ENCODE measurements at regions not wholly inside any gene's neighbourhood (a gene's known extent, or its start where the extent isn't known, plus 50 kb on each side); places are given as distances from the start of the nearest gene placed in this dataset.

DNA sequence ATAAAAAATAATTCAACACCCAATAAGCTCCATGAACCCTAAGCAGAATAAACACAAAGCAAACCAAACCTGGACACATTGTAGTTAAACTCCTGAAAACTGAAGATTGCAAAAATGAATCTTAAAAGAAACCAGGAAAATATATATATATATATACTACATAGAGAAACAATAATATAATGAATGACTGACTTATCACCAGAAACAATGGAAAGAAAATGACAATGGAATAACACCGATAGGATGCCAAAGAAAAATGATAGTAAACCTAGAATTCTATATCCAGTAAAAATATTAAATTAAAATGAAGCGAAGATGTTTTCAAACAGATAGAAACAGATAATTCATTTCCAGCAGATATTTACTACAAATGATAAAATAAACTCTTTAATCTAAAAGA, 346.9 kb downstream of the IRS1 start:
- Histone ChIP-seq H3K79me1 (ENCODE audit: insufficient read depth, low read depth, low read length, poor library complexity, severe bottlenecking) (no peaks in the 10 kb centered on the region), H3K27me3 (ENCODE audit: insufficient read depth, low read length) (no peaks in the 10 kb centered on the region), H3K56ac (ENCODE audit: insufficient read length, low read depth, low read length) (no peak overlapping the region), H3K23ac (ENCODE audit: insufficient read length, low read depth, low read length) (no peak overlapping the region), H3K9ac (ENCODE audit: extremely low read depth, insufficient read length, low read length) (no peak overlapping the region), H3K27ac (ENCODE audit: insufficient read length, low read depth, low read length) (no peak overlapping the region), H3K14ac (ENCODE audit: insufficient read depth, low read length) (no peak overlapping the region), H2AFZ (ENCODE audit: low read length) (no peak overlapping the region), H2BK120ac (ENCODE audit: low read depth, low read length, poor library complexity, severe bottlenecking) (no peak overlapping the region), H2BK15ac (ENCODE audit: low read depth, low read length) (no peak overlapping the region), H4K91ac (ENCODE audit: insufficient read length, low read depth, low read length) (no peak overlapping the region), H3K79me2 (ENCODE audit: insufficient read depth, low read length) (no peaks in the 10 kb centered on the region), H3K4ac (ENCODE audit: low read depth, low read length) (no peak overlapping the region), H4K5ac (ENCODE audit: insufficient read length, low read depth, low read length) (no peak overlapping the region), H2BK5ac (ENCODE audit: insufficient read length, low read length) (no peak overlapping the region), H3K4me1 (ENCODE audit: insufficient read depth, low read length) (no peaks in the 10 kb centered on the region), H2AK5ac (ENCODE audit: insufficient read length, low read length) (no peak overlapping the region), H3K23me2 (ENCODE audit: insufficient read length, low read depth, low read length, poor library complexity, severe bottlenecking) (no peaks in the 10 kb centered on the region), H4K8ac (replicated peaks; ENCODE audit: insufficient read length, low read depth, low read length) (no peak overlapping the region), H3K18ac (ENCODE audit: insufficient read length, low read depth, low read length) (no peak overlapping the region), H2BK20ac (ENCODE audit: low read depth, low read length, poor library complexity, severe bottlenecking) (no peak overlapping the region), H3K4me2 (ENCODE audit: insufficient read depth, insufficient read length, low read length) (no peak overlapping the region), H4K20me1 (ENCODE audit: control insufficient read depth, insufficient read depth, insufficient read length) (no peaks in the 10 kb centered on the region), H3K9me3 (ENCODE audit: control insufficient read depth, low read depth, low read length) (no peaks in the 10 kb centered on the region), H2BK12ac (ENCODE audit: insufficient read length, low read depth, low read length) (no peak overlapping the region), H3T11ph (ENCODE audit: low read length) (no peak overlapping the region)
- TF ChIP-seq, protein P1, sequence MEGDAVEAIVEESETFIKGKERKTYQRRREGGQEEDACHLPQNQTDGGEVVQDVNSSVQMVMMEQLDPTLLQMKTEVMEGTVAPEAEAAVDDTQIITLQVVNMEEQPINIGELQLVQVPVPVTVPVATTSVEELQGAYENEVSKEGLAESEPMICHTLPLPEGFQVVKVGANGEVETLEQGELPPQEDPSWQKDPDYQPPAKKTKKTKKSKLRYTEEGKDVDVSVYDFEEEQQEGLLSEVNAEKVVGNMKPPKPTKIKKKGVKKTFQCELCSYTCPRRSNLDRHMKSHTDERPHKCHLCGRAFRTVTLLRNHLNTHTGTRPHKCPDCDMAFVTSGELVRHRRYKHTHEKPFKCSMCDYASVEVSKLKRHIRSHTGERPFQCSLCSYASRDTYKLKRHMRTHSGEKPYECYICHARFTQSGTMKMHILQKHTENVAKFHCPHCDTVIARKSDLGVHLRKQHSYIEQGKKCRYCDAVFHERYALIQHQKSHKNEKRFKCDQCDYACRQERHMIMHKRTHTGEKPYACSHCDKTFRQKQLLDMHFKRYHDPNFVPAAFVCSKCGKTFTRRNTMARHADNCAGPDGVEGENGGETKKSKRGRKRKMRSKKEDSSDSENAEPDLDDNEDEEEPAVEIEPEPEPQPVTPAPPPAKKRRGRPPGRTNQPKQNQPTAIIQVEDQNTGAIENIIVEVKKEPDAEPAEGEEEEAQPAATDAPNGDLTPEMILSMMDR (conservative IDR thresholded peaks at IDR 0.05) = no peak
- Mint-ChIP-seq H3K4me3 (no peak overlapping the region), H3K27ac (no peak overlapping the region), H3K9me3 (peaks cover 35 to 41% of the 10 kb centered on the region in 2 experiments), H3K4me1 (no peaks in the 10 kb centered on the region), H3K36me3 (ENCODE audit: insufficient read depth in 1 of 3, low read depth in 3 of 3) (peaks cover 6 to 37% (median 22%) of the 10 kb centered on the region in 3 experiments), H3K27me3 (ENCODE audit: low read depth) (no peaks in the 10 kb centered on the region)
- no peak for DNase-seq
- WGBS (ENCODE audit: extremely low coverage, insufficient read length, low lambda C conversion rate) = no CpG with 5 or more reads among the region's 2 CpGs

Data from H9 (cell line).